ENCODE measurements at regions not wholly inside any gene's neighbourhood (a gene's known extent, or its start where the extent isn't known, plus 50 kb on each side); places are given as distances from the start of the nearest gene placed in this dataset.

- TF ChIP-seq POLR2AphosphoS5 (IDR thresholded peaks at IDR 0.05; ENCODE audit: insufficient read depth in 1 of 2, low read depth in 1 of 2) (no peak), CTCF (IDR thresholded peaks at IDR 0.05) (no peak)
Measured at GRCh38 chr18:34595690-34596089, 114.4 kb upstream of the DTNA start.
